MG63 (cell line): ENCODE measurements at regions not wholly inside any gene's neighbourhood (a gene's known extent, or its start where the extent isn't known, plus 50 kb on each side); places are given as distances from the start of the nearest gene placed in this dataset.

ENCODE experiments used
- DNase-seq: peaks from one replicate; pipeline ENCODE4 v3.0.0-alpha.2; 2020
- H3K27me3 ChIP-seq: fragments of 250-450 bp; sonication (Bioruptor Pico); 2 replicates; pipeline ENCODE4 v1.5.1; 2020; ENCODE audit warnings: mild to moderate bottlenecking, moderate library complexity
- H3K36me3 ChIP-seq: fragments of 250-450 bp; sonication (Bioruptor Pico); 2 replicates; pipeline ENCODE4 v1.5.1; 2020; ENCODE audit warnings: mild to moderate bottlenecking, moderate library complexity
- H3K4me3 ChIP-seq: fragments of 250-450 bp; sonication (Bioruptor Pico); 2 replicates; pipeline ENCODE4 v1.5.1; 2020; ENCODE audit warnings: mild to moderate bottlenecking, moderate library complexity
- H3K9me3 ChIP-seq: fragments of 250-450 bp; sonication (Bioruptor Pico); 2 replicates; pipeline ENCODE4 v1.5.1; 2020; ENCODE audit warnings: mild to moderate bottlenecking, moderate library complexity

DNA sequence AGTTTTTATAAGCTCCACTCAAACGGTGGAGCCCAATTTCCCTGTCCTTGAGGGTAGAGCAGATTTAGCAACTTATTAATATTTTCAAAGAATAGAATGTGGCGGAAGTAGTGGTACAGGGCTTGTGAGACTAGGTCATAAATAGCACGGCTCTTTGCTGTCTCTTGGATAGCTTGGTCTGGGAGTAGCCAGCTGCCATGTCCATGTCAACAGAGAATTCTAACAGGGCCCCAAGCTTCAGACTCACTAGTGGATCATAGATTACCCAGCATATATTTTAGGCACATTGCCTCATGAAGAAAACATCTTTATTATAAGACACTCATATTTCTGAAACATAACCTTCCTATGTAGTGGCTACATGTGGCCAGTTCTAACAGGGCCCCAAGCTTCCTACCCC is 755.7 kb downstream of the HDGFL1 start:
- no peaks in the 10 kb centered on the region for H3K27me3 ChIP-seq
- DNase-seq = no peak
- no peak overlapping the region for H3K4me3 ChIP-seq
- no peaks in the 10 kb centered on the region for H3K9me3 ChIP-seq
- no peaks in the 10 kb centered on the region for H3K36me3 ChIP-seq

DNA sequence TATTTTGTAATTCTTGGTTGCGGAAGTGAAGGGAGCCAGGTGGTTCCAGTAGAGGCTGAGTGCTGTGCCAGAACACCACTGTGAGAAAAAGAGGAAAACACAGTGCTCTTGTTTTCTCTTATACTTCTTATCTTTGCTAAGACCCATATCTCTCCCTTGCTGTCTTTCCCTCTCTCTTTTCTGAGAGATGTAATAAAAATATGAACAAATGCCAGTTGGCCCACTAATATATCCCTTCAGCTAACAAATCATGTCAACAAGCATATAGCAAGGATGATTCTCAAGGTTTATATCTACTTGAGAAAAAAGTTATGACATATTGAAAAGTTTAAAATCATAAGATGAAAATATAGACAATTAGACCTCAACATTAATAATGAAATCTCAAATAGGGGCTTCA is 758.3 kb downstream of the HDGFL1 start:
- no peak for DNase-seq
- no peak overlapping the region for H3K4me3 ChIP-seq
- no peaks in the 10 kb centered on the region for H3K9me3 ChIP-seq
- no peaks in the 10 kb centered on the region for H3K36me3 ChIP-seq
- no peaks in the 10 kb centered on the region for H3K27me3 ChIP-seq

DNA sequence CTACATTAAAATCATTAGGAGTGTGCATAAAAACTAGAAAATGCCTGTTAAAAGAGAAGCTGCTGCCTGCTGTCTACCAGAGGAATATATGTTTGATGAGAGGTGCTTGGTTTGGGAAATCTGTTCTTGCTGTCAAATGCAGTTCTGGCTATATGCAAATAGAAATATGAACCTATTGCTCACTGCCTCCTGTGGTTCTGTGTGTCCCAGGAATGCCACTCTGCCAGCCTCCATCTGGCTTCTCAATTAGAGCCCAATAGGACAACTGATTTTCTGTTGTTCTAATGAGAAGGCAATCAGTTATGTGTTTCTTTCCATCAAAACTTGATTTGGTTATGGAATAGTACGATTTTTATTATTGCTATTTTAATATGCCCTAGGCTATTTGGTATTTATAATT is 759.7 kb downstream of the HDGFL1 start:
- Histone ChIP-seq H3K27me3 (no peaks in the 10 kb centered on the region), H3K36me3 (no peaks in the 10 kb centered on the region), H3K9me3 (no peaks in the 10 kb centered on the region), H3K4me3 (no peak overlapping the region)
- DNase-seq = no peak

DNA sequence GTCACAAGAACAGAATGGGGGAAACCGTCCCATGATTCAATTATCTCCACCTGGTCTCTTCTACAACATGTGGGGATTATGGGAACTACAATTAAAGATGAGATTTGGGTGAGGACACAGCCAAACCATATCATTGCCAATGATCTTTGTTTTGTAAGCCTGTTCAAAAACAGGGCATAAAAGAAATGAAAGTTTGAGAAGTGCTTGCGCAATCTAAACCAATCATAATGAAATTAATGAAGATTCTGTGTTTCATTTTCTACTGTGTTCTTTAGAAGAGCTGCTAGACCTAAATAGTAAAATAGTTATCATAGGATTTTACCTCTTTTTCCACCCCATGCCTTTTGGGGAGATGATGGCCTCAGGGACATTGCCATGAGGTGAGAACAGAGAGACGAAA is 761.3 kb downstream of the HDGFL1 start:
- H3K4me3 ChIP-seq = no peak overlapping the region
- H3K9me3 ChIP-seq = no peaks in the 10 kb centered on the region
- no peak for DNase-seq
- no peaks in the 10 kb centered on the region for H3K36me3 ChIP-seq
- no peaks in the 10 kb centered on the region for H3K27me3 ChIP-seq

DNA sequence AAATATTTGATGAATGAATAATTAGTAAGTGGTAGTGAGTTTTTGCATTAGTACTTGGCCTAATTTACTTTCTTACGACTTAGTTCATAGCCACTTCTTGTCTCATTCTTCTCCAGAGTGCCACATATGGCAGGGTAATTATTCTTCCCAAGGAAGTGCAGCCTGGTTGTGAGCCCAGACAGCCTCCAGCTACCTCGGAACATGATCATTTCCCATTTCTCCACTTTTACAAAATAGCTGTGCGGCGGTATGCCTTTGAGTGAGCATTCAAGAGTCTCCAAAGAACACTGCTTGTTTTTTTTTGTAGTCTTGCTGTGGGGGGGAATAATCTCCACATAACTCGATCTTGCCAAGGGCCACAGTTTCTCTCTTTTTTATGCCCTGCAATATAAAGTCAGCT is 765.0 kb downstream of the HDGFL1 start:
- H3K36me3 ChIP-seq = no peaks in the 10 kb centered on the region
- no peaks in the 10 kb centered on the region for H3K9me3 ChIP-seq
- DNase-seq = no peak
- H3K4me3 ChIP-seq = no peak overlapping the region
- no peaks in the 10 kb centered on the region for H3K27me3 ChIP-seq

DNA sequence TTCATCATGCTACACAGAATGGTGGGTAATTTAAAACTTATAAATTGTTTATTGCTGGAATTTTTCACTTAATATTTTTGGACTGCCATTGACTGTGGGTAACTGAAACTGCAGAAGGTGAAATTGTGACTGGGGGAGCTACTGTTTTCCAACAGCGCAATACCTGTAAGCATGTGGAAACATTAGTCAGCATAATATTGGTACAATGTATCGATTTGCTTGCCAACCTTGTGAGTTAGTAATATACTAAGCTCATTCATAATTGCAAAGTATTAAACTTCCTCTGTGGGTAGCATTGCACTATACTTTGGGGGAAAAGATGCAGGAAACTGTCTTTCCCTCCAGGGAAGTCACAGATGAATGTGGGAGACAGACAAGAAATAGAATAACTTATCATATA is 766.5 kb downstream of the HDGFL1 start:
- no peaks in the 10 kb centered on the region for H3K9me3 ChIP-seq
- H3K36me3 ChIP-seq = no peaks in the 10 kb centered on the region
- no peak for DNase-seq
- H3K27me3 ChIP-seq = no peaks in the 10 kb centered on the region
- no peak overlapping the region for H3K4me3 ChIP-seq

DNA sequence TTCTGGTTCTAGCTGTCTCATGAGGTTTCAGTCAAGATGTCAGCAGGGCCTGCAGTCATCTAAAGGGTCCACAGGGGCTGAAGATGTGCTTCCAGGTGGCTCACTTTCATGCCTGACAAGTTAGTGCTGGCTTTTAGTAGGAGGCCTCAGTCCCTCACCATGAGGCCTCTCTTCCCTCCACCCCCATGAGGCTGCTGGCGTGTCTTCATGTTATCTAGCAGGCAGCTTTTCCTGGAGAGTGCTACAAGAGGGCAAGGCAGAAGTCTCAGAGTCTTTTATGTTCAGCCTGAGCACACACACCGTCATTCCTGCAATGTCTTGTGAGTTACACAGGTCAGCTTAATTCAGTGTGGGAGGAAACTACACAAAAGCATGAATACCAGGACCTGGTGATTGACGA is 769.9 kb downstream of the HDGFL1 start:
- Histone ChIP-seq H3K36me3 (no peaks in the 10 kb centered on the region), H3K27me3 (no peaks in the 10 kb centered on the region), H3K4me3 (no peak overlapping the region), H3K9me3 (no peaks in the 10 kb centered on the region)
- no peak for DNase-seq

DNA sequence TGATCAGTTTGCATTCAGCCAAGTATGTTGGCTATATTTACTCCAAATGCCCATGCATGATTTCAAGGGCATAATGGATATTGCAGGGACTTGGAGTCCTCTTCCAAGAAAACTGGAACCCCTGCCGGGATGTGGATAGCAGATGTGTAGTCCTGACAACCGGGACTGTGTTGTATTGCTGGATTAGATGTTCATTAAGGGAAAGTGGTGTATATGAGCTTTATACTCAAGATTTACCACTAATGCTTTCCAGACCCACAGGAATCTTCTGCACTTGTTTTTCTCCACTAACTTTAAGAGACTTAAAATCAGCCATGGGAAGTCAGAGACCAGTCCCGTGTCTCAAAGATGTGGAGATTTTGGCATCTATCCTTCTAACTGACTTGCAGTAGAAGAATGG is 770.9 kb downstream of the HDGFL1 start:
- no peaks in the 10 kb centered on the region for H3K27me3 ChIP-seq
- H3K9me3 ChIP-seq = no peaks in the 10 kb centered on the region
- no peak for DNase-seq
- no peak overlapping the region for H3K4me3 ChIP-seq
- no peaks in the 10 kb centered on the region for H3K36me3 ChIP-seq

DNA sequence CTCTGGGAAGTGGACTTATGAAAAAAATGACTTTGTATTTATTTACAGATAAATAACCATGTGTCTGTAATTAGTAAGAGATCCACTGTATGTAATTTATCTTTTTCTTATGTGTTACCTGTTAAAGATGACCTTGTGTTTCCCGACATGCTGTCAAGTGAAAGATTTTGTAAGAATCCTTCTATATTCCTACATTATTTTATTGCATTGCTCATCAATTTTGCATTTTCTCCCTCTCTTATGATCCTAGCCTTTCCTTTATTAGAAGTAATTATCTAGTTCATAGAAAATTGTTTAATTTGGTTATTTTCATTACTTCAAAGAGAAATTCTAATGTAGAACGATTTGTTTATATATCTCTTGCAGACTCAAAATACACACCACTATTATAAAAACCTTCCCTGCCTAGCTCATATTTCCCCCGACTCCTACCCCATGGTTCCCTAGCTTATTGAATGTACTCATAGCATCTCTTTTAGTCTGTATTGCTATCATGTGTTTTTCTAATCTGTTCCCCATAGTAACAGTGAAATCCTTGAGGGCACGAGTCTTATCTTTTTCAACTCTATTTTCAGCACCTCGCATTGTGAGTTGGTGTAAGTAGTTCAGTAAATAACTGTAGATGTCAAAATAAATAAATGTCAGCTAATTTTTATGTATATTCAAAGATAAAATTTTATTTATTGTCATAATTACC is 774.4 kb downstream of the HDGFL1 start:
- Histone ChIP-seq H3K36me3 (no peaks in the 10 kb centered on the region), H3K9me3 (no peaks in the 10 kb centered on the region), H3K27me3 (no peaks in the 10 kb centered on the region), H3K4me3 (no peak overlapping the region)
- DNase-seq = no peak

DNA sequence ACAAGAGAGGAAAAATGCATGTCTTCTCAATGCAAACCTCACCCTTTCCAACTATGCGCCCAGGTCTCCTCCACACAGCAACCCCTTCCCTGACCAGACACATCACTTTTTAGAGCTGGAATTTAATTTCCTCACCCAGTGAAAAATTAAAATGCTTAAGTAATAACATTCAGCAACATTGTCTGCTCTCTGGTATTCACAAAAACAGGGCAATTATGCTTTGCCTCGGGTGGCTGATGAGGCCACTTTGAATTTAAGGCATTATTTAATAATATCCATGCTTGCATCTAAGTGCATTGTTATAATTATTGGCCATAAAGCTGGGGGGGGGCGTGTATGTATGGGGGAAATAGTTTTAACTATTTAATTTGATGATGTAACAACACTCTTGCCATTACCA is 777.8 kb upstream of the NRSN1 start:
- Histone ChIP-seq H3K9me3 (no peaks in the 10 kb centered on the region; the same call in 1 of the 2 replicates), H3K36me3 (no peaks in the 10 kb centered on the region), H3K4me3 (no peak overlapping the region), H3K27me3 (no peaks in the 10 kb centered on the region)
- no peak for DNase-seq

DNA sequence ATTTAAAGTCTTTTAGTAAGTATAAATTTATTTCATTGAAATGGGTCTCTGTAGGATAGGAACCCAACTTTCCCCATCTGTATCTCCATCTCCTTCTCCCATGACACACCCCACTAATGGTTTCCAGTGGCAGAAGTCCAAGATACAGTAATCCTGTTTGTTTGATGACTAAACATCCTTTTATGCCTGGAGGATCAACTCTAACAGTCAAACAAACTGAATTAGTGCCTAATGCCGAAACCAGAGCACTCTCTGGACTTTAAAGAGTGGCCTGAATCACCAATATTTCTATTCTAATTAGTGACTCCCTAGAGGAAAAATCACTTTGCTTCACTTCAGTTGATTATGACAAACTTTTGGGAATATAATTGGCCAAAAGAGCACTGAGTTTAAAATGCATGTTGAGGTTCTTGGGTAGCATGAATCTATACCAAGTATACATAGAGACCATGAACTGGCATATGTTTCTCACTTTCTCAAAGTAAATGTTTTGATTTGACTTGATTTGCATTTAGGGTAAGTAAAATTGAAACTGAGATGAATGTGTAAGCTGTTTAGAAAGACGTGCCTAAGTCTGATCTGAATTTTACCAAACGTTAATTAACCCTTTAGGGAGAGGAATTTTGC is 776.4 kb upstream of the NRSN1 start:
- Histone ChIP-seq H3K4me3 (no peak overlapping the region), H3K9me3 (no peaks in the 10 kb centered on the region; the same call in 1 of the 2 replicates), H3K27me3 (no peaks in the 10 kb centered on the region), H3K36me3 (no peaks in the 10 kb centered on the region)
- peak; percentile 34 for DNase-seq

DNA sequence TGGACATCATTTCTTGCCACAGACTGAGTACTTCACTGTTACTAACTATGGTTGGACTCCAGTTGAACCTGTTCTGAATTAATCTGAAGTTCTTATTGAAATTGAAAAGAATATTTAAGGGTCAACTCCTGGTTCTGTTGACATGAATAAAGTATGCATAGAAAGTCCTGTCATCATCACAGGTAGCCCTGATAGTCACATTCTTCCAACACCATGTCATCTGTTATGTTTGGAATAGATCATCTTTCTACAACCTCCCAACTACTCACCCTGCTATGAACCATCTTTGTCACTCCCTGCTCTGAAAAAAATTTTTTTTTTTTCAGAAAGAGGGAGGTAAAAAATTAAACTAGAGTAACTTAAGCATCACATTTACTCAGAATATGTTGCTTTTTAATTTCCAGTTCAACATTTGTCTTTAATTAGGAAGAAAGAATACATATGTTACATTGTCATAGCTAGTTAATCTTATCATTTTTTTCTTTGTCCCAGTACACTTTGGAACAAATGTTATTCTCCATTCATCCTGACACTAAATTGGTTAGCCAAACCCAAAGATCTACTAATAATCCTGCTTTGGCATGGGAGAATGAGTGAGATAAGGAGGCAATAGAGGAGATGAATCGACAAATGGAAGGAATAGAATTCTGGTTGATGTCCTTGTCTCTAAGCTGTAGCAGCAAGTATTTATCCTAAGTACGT is 775.1 kb upstream of the NRSN1 start:
- Histone ChIP-seq H3K36me3 (no peaks in the 10 kb centered on the region), H3K27me3 (no peaks in the 10 kb centered on the region), H3K4me3 (no peak overlapping the region), H3K9me3 (no peaks in the 10 kb centered on the region; the same call in 1 of the 2 replicates)
- no peak for DNase-seq

DNA sequence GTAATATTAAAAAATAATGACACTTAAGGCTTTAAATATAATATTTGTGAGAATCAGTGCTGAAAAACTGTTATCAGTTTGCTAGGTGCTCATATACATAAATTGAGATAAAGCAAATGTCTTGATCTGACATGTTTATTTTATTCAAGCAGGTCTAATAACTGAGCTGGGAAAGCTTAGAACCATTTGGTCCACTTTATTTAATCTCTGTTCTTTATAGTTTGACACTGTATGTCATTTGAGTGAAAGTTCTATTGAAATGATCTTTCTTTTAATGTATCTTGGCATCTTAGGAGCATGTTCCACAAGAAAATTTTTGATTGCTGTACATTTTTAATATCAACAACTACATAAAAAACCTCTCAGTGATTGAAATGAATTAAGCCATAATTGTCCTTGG is 772.0 kb upstream of the NRSN1 start:
- Histone ChIP-seq H3K4me3 (no peak overlapping the region), H3K9me3 (no peaks in the 10 kb centered on the region; the same call in 1 of the 2 replicates), H3K36me3 (no peaks in the 10 kb centered on the region), H3K27me3 (no peaks in the 10 kb centered on the region)
- no peak for DNase-seq

DNA sequence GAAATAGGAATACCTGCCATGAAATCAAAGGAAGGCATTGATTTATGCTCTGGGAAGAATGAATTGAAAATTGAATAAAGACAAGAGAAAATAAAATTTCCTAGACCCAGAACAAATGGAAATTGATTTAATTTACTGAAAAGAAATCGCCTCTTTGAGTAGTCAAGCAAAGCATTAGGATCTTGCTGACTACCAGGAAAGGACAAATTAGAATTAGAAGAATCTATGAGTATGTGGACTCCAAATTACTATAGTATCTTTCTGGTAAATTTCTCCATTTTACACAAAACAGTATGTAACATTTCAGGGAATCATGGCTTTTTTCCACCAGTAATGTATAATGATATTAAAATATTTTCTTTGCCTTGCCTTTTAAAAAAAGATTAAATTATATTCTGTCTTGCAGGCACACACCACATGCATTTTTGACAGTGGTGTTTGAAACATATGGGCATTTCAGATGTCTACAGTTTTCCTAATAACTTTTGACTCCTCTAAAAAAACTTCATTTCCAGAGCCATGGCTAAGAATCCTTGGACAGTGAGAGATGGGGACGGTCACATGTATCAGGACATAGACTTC is 768.7 kb upstream of the NRSN1 start:
- Histone ChIP-seq H3K9me3 (no peaks in the 10 kb centered on the region), H3K27me3 (no peaks in the 10 kb centered on the region), H3K36me3 (no peaks in the 10 kb centered on the region), H3K4me3 (no peak overlapping the region)
- DNase-seq = no peak

DNA sequence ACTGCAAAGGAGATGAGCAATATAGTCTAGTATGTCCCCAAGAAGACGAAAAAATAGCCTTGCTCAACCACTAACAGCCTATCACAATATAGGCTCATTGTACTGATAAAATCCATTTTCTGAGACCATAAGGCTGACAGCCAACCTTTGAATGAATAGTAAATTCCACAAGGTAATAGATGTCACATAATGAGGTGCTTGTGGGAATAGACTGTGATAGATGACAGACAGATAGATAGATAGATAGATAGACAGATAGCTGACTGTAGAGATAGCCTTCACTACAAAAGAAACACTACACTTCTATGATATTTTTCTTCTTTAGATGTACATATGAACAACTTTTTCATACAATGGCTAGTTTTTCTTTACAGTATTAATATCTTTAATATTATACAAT is 760.3 kb upstream of the NRSN1 start:
- no peaks in the 10 kb centered on the region for H3K36me3 ChIP-seq
- no peaks in the 10 kb centered on the region for H3K9me3 ChIP-seq
- no peak for DNase-seq
- H3K27me3 ChIP-seq = no peaks in the 10 kb centered on the region
- H3K4me3 ChIP-seq = no peak overlapping the region

DNA sequence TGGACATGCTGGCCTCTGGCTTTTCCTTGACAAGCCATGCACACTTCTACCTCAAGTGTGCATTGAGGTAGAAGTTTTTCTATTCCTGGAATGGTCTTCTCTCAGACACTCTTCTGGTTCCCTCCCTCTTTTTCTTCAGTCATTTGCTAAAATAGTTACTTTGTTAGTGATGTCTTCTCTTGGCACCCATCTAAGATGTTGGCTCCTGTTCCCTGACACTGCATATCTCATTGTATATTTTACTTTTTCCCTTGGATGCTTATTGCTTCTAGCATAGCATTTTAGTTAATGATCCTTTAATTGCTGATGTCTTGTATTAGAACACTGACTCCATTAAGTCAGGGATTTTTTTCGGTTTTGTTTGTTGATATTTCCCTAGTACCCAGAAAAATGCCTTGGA is 758.7 kb upstream of the NRSN1 start:
- H3K36me3 ChIP-seq = no peaks in the 10 kb centered on the region
- no peaks in the 10 kb centered on the region for H3K27me3 ChIP-seq
- DNase-seq = no peak
- no peak overlapping the region for H3K4me3 ChIP-seq
- no peaks in the 10 kb centered on the region for H3K9me3 ChIP-seq

DNA sequence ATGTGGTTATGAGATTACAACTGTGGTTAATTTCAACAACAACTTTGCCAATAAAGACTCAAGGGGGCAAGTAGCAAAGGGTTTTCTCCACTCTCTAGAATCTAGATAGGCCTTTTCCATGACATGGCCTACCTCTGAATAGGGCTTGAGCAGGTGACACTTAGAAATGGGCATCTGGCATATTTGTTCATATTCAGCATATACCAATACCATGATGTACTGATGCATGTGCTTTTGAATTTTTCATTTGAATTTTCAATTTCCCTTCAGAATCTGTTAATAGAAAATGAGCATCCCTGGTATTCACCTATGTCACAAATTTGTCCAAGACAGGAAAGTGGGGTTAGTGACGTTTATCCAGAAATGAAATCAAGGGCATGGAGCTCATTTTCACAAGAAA is 757.5 kb upstream of the NRSN1 start:
- no peaks in the 10 kb centered on the region for H3K36me3 ChIP-seq
- no peaks in the 10 kb centered on the region for H3K9me3 ChIP-seq
- no peak overlapping the region for H3K4me3 ChIP-seq
- no peaks in the 10 kb centered on the region for H3K27me3 ChIP-seq
- no peak for DNase-seq

DNA sequence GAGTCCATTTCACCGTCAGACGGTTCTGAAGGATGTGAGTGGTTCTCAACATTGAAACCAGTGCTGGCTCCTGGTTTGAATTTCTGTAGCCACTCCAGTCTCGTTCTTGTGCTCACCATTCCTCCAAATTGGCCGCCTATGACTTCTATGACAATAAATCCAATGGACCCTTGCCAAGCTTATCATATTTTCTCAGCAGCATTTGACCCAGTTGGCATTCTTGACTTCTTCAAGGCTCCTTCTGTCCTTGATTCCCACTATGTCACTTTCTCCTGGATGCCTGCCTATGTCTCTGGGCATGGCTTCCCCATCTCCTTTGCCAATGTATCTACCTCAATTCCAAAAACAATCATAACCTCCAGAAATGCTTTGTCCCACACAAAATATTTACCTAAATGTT is 756.0 kb upstream of the NRSN1 start:
- H3K9me3 ChIP-seq = no peaks in the 10 kb centered on the region
- H3K27me3 ChIP-seq = no peaks in the 10 kb centered on the region
- H3K4me3 ChIP-seq = no peak overlapping the region
- H3K36me3 ChIP-seq = no peaks in the 10 kb centered on the region
- DNase-seq = no peak
